NB4 (cell line): ENCODE measurements at regions not wholly inside any gene's neighbourhood (a gene's known extent, or its start where the extent isn't known, plus 50 kb on each side); places are given as distances from the start of the nearest gene placed in this dataset.
"Not testable (repeated sequence)": the region's sequence is repeated elsewhere in the genome, so short reads cannot be mapped to it uniquely, and the experiment has no call there.

ENCODE experiments used
- DNase-seq: peaks from one replicate; pipeline ENCODE4 v3.0.0; 2010; ENCODE audit warnings: low read depth
- H3K4me3 ChIP-seq: one replicate; pipeline ENCODE4 v1.5.1; 2011; ENCODE audit warnings: mild to moderate bottlenecking, low read depth, low read length, moderate library complexity
- CTCF ChIP-seq: IDR thresholded peaks from one replicate; pipeline ENCODE4 v1.5.1; 2012; ENCODE audit warnings: low read depth, low read length
- MAX ChIP-seq: IDR thresholded peaks from 2 replicates; pipeline ENCODE4 v1.6.1; 2011; ENCODE audit warnings: low read depth, low read length
- MYC ChIP-seq: IDR thresholded peaks from 2 replicates; pipeline ENCODE4 v1.6.1; 2011; ENCODE audit warnings: low read depth, low read length
- POLR2A ChIP-seq: IDR thresholded peaks from 2 replicates; pipeline ENCODE4 v1.6.1; 2011; ENCODE audit warnings: mild to moderate bottlenecking; ENCODE audit not compliant: insufficient read length; ENCODE audit errors: extremely low read depth

GRCh38 chr1:161432091-161432490 is 64.4 kb upstream of the CFAP126 start:
- no peak overlapping the region for H3K4me3 ChIP-seq
- TF ChIP-seq POLR2A = no peak
- TF ChIP-seq CTCF = no peak
- no peak for TF ChIP-seq MAX
- TF ChIP-seq MYC = no peak
- DNase-seq = no peak

GRCh38 chr1:161427733-161428516 is 60.2 kb upstream of the CFAP126 start:
- TF ChIP-seq MYC (no peak), POLR2A (no peak)
- DNase-seq = peak; percentile 36
- H3K4me3 ChIP-seq = no peak overlapping the region

GRCh38 chr1:161422914-161423313 is 55.2 kb upstream of the CFAP126 start:
- not testable (repeated sequence) for H3K4me3 ChIP-seq, DNase-seq

- no peak for DNase-seq
- H3K4me3 ChIP-seq = no peak overlapping the region
- TF ChIP-seq MYC (no peak), CTCF (no peak), MAX (no peak)
These were observed 53.8 kb upstream of the CFAP126 start for GRCh38 chr1:161421456-161421855.

- no peak overlapping the region for H3K4me3 ChIP-seq
- no peak for DNase-seq
- no peak for TF ChIP-seq MAX
- TF ChIP-seq MYC = no peak
- no peak for TF ChIP-seq POLR2A
- TF ChIP-seq CTCF = no peak
These were observed 53.2 kb upstream of the CFAP126 start for GRCh38 chr1:161420763-161421455.

- not testable (repeated sequence) for H3K4me3 ChIP-seq, DNase-seq
These were observed 49.9 kb upstream of the CFAP126 start for GRCh38 chr1:161417536-161417935.
